DMS53 treated with DMSO at 0.1 percent for 48 hours (cell line): ENCODE measurements at regions not wholly inside any gene's neighbourhood (a gene's known extent, or its start where the extent isn't known, plus 50 kb on each side); places are given as distances from the start of the nearest gene placed in this dataset.

Experiments
- DNase-seq: peaks from one replicate; lab custom pipeline; 2025; ENCODE audit not compliant: unreplicated experiment; lab: John Stamatoyannopoulos, UW

DNA sequence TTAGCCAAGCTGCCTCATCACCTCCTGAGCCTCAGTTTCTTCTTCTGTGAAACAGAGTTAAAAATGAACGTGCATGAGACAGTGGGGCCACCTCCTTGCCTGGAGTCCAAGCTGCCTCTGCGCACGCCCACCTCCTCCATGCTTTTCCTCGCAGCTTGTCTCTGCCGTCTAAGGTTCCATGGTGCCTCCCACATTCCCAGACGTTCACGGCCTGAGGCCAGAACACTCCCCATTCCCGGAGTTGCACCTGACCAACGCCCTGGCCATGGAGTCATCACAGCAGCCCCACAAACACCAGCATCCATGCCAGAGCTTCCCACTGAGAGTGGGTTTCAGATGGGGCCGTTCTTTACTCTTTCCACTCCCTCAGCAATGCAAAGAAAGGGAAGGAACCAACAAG, 183.0 kb upstream of the FOXF1 start:
- DNase-seq: no peak

DNA sequence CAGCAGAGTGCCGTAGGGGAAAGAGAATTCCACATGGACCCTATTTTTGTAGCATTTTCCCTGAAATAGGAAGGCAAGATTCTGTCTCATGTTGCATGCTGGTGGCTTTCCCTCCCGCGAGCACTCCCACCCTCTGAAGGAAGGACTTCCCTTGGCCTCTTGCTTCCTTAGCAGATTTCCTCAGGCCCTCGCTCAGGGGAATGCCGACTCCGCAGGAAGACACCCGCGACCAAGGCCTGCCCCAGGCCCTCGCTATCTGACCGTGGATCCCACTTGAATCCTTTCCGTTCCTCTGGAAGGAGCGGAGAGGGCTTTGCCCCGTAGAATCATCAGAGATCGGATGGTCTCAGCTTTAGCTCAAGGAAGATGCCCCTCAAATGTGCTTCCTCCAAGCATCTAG, 179.4 kb upstream of the FOXF1 start:
- no peak for DNase-seq

DNA sequence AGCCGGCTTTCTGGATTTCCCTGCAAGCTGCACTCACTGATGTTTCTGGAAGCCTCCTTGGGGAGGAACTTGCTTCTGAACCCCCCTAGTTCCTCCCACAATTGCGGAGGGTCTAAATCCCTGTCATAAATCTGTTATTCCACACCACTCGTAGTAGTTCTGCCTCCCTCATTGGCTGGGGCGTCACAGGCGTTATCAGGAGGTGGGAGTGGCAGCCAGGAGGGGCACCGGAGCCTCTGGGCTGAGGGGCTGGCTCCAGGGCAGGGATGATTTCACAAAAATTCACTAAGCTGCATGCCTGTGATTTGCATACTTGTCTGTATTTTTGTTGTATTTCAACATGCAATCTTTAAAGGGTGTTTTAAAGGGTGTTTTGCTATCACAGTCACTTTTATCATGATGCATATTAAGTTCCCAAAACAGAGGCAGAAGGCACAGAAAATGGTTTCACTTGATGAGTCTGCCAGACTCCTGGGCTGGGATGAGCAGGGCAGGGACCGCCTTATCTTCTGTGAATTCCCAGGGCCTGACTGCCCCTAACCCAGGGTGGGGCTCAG, 176.2 kb upstream of the FOXF1 start:
- DNase-seq: no peak

DNA sequence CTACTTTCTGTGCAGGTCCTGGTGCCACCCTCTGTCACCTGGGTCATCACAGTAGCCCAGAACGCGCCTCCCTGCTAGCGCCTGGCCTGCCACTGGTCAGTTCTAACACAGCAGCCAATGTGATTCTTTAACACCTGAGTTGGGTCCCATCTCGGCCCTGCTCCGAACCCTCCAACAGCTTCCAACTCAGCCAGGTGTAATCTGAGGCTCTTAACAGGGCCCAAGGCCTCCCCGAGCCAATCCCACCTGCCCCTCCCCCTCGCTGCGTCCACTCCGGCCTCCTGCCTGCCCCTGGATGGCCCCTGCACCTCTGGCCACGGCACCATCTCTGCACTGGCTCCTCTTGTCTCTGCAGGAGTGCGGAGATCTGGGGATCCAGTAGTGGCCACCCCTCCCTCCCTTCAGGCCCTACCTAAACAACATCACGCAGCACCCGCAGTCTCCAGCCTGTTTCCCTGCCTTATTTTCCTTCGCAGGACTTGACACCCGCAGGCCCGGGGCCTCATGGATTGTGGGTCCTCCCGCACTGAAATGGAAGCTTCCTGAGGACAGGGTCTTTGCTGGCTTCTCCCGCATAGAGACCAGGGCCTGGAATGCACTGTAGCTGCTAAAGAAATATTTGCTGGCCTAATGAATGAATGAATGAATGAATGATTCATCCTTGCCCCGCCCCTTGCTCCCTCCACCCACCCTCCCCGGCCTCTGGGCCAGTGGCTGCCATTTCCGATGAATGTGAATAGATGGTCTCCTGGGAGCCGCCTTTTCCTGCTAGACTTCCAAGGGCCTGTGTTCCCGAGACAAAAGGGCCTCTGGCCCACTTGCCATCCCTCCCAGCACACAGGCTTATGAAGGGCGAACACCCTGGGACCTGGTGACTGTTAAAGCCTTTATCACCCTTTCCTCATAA, 174.8 kb upstream of the FOXF1 start:
- no peak for DNase-seq

DNA sequence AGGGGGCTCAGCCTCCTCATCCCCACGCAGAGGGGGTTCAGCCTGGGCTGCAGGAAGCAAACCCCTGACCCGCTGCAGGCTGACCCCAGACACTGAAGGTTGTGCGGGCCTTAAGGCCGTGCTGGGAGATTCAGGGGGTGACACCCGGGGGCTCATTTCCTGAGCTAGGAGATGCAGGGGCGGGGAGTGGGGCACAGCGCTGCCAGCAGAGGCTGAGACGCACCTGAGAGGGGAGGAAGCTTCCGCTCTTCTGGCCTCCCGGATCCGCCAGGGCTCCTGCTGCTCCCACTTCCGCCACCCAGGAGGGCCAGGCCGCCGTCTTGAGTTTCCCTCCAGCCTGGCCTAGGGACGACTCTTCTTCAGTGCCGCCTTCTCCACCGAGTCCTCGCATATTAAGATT, 173.2 kb upstream of the FOXF1 start:
- no peak for DNase-seq

DNA sequence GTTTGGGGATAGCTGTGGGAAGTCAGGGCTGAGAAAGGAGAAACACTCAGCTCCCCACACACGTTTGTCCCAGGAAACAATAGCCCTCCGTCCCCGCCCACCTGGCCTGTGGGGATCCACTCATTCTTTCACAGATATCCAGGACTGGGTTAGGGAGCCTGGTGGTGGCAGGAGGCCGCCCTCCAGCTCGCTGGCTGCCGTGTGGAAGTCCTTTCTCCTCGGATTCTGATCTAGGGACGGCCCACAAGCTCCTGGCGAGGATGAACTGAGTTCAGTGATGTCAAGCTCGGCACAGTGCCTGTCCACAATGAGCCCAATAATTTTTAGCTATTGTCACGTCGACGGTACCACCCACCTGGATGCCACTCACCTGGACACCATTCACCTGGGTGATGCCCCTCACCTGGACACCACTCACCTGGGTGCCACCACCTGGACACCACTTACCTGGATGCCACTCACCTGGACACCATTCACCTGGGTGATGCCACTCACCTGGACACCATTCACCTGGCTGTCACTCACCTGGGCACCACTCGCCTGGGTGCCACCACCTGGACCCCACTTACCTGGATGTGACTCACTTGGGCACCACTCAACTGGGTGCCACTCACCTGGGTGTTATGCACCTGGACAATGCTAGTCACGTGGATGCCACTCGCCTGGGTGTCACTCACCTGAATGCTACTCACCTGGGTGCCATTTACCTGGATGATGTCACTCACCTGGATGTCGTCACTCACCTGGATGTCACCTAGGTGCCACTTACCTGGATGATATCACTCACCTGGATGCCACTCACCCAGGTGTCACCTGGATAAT, 172.5 kb upstream of the FOXF1 start:
- no peak for DNase-seq

DNA sequence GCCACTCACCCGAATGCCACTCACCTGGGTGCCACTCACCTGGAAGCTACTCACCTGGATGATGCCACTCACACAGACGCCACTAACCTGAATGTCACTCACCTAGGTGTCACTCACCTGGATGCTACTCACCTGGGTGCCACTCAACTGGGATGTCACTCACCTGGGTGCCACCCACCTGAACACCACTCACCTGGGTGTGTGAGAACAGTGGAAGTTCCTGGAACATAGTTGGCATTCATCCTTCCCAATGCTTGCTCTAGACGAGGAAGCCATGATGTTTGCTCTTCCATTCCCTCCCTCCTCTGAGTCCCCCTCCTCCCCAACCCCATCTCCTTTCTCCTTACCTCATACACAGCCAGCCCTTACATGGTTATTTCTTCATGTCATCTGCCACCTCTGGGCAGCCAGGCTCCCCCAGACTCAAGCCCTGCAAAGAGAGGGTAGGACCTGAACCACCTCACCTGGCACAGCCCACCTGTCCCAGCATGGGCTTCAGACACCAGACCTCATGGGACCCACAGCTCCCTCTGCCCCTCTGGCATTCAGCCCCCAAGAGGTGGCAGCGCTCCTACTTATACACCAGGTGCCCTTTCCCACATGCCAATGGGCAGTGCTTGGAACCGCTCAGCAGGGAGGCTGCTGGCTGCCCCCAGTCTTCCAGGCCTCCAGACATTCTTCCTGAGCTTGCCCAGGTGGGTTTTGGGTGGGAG, 171.8 kb upstream of the FOXF1 start:
- no peak for DNase-seq

DNA sequence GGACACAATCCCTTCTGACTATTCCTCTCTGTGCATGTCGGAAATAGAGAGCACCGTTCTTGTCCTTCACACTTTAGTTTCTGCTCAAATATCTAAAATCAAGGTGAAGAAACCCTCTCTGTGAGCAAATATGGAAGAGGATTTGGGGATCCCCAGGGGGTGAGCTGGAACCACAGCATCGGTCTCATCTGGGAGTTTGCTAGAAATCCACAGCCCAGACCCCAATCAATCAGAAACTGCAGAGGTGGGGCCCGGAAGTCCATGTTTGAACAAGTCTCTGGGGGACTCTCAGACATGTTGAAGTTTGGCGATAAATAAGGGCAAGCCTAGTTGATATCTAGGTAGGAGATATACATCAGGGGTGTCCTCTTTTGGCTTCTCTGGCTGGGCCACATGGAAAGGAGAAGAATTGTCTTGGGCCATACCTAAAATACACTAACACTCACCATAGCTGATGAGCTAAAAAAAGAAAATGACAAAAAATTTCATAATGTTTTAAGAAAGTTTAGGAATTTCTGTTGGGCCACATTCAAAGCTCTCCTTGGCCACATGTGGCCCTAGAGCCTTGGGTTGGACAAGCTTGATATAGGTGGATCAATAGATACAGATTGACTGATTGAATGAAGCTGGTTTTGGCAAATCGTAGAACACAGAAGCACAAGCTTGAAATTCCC, 168.0 kb upstream of the FOXF1 start:
- DNase-seq: no peak

DNA sequence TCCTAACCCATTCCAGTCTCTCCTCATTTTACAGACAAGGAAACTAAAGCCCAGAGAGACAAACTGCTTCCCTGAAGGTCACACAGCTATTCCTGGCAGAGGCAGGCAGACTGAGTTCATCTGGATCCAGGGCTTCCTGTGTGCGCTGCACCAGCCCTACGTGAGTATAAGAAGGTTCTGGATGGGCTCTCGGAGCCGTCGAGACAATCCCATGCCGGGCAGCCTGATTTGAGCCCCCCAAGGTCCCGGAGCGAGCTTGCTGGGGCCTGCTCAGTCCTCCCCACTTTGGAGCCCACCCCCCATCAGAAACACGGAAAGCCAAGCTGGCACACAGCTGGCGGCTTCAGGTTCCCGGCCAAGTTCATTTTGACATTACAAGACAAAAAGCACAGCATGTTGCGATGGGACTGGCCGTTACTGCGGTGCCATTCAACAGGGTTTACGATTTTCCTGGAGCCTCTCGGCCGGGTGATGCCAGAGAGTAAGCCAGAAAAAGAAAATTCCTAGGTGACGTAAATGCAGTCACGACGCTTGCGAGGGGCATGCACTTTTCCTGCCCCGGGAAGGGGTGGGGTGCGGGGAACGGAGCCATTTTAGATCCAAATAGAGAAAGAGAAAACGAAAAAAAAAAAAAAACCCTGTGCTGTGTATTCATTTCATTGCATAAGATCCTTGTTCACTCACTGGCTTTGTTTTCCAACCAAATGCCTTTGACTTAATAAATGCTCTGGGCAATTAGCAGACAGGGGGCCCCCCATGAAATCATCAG, 167.1 kb upstream of the FOXF1 start:
- DNase-seq: no peak

DNA sequence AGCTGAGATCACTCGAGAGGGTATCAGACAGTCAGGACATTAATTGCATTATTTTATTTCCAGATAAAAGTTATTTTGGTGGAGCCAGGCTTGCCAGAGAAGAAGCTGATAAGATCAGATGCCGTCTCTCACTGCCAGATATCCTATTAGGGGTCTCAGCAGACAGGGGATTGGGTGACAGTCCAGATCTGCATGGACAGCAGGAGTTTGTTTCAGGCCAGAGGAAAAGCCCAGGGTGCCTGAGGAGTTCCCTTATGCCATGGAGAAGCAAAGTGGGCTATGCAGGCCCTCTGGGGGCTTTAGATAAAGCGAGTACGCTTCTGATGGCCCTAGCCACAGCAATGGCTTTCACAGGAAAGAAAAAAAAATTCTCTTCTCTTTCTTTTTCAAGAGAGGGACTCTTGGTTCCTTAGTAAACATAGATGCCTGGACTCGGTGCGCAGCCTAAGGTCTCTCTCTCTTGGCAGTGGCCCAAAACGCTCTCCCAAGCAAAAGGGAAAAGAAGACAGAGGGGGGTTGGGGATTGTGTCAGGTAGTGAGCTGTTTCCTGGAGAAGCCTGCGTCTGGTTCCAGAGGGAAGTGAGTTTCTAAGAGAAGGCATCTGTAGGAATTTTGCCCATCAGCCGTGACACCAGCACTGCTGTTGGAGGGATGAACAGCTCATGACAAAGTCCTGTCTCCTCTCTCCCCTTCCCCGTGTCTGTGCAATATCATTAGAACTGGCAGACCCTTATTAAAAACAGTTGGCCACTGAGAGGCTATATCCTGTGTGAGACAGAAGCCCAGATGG, 166.3 kb upstream of the FOXF1 start:
- DNase-seq: no peak

DNA sequence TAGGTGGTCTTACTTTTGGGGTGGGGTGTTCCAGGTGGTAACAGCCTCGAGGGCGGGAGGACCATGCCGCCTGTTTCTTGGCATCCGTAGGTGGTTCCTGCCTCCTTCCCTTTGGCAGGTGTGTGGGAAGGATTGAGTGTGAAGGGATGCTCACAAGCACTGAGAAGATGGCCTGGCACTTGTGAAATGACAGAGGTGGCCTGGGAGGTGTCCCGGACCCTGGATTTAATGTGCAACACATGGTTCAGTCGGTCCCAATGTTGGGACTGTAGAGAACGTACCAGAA, 165.8 kb upstream of the FOXF1 start:
- no peak for DNase-seq

DNA sequence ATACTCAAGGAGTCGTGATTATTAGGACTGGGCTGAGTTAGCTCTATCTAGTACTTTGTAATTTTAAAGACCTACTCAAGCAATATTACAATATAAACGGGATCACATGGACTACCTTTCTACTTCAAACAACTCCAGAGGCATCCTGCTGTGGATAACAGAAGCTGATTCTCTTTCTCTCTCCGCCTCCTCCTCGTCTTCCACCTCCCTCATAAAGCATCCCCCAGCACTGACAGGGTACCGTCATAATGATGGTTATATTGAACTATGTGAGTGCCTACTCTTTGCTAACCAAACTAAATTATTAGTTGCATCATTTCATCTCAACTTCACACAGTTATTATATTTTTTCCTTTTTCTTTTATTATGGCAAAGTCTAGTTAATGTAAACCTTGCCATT, 165.4 kb upstream of the FOXF1 start:
- no peak for DNase-seq

DNA sequence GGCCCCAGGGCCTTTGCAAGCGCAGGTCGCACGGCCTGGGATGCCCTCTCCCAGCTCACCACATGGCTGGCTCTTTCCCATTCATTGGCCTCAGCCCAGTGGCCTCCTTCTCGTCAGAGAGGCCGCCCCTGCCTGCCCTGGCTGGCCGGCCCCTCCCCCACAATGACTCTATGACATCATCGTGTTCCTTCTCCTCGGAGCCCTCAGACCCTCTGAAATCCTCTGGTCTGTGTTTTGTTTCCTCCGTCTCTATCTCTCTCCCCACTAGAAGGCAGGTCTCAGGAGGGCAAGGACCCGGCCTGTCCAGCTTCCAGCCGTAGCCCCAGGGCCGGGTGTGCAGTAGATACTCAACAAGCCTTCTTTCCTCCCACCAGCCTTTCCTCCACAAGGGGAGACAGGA, 164.8 kb upstream of the FOXF1 start:
- no peak for DNase-seq

DNA sequence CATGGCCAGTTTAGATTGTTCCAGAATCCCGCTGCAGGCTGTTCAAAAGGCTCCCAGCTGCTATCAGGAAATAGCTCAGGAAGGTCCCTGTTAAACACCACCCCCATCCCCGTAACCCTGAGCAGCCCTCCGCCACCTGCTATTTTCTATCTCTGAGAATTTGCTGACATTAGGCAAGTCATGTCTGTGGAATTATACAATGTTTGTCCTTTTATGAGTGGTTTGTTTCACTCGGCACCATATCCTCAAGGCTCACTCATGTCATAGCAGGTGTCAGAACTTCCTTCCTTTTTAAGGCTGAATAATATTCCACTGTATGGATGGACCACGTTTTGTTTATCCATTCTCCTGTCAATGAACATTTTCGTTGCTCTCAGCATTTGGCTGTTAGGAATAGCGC, 164.3 kb upstream of the FOXF1 start:
- no peak for DNase-seq

DNA sequence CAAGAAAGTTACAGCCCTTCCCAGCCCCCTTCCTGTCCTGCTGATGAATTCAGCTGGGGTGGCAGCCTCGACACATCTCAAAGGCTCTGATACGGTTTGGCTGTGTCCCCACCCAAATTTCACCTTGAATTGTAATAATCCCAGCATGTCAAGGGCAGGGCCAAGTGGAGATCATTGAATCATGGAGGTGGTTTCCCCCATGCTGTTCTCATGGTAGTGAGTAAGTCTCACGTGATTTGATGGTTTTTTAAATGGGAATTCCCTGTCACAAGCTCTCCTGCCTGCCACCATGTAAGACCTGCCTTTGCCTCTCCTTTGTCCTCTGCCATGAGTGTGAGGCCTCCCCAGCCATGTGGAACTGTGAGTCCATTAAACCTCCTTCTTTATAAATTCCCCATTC, 163.2 kb upstream of the FOXF1 start:
- no peak for DNase-seq

DNA sequence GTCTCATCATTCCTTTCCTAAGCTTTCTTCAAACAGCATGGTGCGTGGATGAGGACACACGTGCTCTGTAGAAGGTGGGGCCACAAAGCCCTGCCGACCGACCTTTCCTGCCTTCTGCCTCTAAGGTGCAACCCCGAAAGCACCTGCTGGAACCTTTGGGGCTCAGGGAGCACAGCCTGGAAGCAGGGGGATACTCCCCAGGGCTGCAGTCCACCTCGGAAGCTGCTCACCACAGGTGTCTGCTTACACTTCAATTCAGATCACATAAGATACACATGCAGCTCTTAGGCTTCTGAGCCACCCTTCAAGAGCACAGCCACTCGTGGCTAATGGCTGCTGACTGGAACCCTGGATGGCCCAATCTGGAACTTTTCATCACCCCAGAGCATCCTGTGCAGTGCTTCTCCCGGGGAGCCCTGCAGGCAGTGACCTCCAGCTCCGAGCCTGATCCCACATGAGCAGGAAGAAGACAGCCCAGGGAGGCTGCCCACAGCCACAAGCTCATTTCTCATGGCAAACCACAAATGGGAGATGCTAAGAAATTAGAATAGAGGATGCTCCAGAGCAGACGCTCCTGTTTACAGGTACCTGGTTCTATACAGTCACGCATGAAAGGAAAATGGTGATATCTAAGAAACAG, 162.3 kb upstream of the FOXF1 start:
- no peak for DNase-seq

DNA sequence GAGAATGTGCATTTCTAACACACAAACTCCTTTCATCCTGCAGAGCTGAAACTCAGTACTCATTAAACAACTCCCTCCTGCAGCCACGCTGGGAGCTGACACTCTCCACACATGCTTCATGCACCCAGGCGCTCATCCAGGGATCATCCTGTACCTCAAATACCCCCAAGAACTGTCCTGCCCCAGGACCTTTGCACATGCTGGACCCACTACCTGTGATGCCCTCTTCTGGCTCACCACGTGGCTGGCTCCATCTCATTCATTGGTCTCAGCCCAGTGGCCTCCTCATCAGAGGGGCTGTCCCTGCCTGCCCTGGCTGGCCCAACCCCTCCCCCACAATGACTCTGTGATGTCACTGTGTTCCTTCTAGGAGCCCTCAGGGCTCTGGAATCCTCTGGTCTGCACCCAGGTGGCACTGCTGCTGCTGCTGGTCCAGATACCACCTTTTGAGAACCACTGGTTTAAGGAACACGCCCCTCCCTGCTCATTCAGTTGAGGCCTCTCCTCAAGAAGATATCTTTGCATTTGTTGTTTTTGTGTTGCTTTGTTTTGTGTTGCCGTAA, 160.9 kb upstream of the FOXF1 start:
- DNase-seq: no peak

DNA sequence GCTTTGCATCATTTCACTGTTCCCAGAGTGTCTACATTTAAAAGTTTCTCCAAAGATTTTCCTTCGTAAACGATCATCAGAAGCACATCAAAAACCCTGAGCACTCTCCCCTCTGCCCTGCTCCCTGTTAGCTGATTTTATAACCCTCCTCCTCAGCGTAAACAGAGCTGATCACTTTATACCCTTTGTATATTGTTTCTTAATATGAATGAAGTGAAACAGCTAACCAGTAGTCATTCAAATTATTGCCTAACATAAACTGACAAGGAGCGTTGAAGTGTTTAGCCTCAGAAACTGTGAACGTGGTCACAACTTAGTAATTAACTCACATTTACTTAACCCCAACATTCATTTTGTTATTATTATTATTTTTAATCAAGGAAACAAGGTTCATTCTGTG, 160.0 kb upstream of the FOXF1 start:
- DNase-seq: no peak
